ENCODE measurements at regions not wholly inside any gene's neighbourhood (a gene's known extent, or its start where the extent isn't known, plus 50 kb on each side); places are given as distances from the start of the nearest gene placed in this dataset.
A peak's percentile ranks its signal among the peaks of the same experiment; 100 is the strongest.

DNA sequence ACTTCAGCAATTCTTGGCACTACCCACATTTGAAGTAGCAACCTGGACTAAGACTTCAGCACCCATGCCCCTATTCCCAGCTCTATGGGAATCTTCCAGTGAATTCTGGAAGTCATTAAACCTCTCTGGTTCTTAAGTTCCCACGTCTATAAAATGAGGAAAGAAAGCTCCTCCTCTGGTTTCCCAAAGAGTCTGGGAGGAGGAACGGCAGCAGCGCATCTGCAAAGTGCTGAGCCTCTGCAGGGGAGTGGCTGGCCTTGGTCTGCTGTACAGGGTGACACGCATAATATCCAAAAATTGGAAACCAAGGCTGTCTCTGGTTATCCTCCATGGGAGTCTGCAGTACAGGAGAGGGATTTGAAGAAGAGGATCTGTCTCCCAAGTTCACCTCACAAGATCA, 73.6 kb upstream of the TP53I11 start:
- H3K27me3 ChIP-seq (ENCODE audit: insufficient read depth, poor library complexity, severe bottlenecking), result peaks cover 2% of the 10 kb centered on the region
- TF ChIP-seq, protein P1, sequence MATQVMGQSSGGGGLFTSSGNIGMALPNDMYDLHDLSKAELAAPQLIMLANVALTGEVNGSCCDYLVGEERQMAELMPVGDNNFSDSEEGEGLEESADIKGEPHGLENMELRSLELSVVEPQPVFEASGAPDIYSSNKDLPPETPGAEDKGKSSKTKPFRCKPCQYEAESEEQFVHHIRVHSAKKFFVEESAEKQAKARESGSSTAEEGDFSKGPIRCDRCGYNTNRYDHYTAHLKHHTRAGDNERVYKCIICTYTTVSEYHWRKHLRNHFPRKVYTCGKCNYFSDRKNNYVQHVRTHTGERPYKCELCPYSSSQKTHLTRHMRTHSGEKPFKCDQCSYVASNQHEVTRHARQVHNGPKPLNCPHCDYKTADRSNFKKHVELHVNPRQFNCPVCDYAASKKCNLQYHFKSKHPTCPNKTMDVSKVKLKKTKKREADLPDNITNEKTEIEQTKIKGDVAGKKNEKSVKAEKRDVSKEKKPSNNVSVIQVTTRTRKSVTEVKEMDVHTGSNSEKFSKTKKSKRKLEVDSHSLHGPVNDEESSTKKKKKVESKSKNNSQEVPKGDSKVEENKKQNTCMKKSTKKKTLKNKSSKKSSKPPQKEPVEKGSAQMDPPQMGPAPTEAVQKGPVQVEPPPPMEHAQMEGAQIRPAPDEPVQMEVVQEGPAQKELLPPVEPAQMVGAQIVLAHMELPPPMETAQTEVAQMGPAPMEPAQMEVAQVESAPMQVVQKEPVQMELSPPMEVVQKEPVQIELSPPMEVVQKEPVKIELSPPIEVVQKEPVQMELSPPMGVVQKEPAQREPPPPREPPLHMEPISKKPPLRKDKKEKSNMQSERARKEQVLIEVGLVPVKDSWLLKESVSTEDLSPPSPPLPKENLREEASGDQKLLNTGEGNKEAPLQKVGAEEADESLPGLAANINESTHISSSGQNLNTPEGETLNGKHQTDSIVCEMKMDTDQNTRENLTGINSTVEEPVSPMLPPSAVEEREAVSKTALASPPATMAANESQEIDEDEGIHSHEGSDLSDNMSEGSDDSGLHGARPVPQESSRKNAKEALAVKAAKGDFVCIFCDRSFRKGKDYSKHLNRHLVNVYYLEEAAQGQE (IDR thresholded peaks at IDR 0.05; ENCODE audit: insufficient replicate concordance, low read depth), result no peak
- TF ChIP-seq, protein P2, sequence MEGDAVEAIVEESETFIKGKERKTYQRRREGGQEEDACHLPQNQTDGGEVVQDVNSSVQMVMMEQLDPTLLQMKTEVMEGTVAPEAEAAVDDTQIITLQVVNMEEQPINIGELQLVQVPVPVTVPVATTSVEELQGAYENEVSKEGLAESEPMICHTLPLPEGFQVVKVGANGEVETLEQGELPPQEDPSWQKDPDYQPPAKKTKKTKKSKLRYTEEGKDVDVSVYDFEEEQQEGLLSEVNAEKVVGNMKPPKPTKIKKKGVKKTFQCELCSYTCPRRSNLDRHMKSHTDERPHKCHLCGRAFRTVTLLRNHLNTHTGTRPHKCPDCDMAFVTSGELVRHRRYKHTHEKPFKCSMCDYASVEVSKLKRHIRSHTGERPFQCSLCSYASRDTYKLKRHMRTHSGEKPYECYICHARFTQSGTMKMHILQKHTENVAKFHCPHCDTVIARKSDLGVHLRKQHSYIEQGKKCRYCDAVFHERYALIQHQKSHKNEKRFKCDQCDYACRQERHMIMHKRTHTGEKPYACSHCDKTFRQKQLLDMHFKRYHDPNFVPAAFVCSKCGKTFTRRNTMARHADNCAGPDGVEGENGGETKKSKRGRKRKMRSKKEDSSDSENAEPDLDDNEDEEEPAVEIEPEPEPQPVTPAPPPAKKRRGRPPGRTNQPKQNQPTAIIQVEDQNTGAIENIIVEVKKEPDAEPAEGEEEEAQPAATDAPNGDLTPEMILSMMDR (IDR thresholded peaks at IDR 0.05; ENCODE audit: insufficient read depth, low read length), result no peak
- TF ChIP-seq GABPA (IDR thresholded peaks at IDR 0.05; ENCODE audit: low read depth) (no peak), SPI1 (IDR thresholded peaks at IDR 0.05; ENCODE audit: borderline replicate concordance, low read depth) (no peak), POLR2AphosphoS5 (IDR thresholded peaks at IDR 0.05; ENCODE audit: low read depth) (no peak)
- no peak for DNase-seq (ENCODE audit: low read depth in 1 of 2, low spot score in 1 of 2)
- no peak overlapping the region for H3K4me3 ChIP-seq (replicated peaks; ENCODE audit: insufficient read depth, low read length)
- H3K27ac ChIP-seq (replicated peaks), result no peak overlapping the region

DNA sequence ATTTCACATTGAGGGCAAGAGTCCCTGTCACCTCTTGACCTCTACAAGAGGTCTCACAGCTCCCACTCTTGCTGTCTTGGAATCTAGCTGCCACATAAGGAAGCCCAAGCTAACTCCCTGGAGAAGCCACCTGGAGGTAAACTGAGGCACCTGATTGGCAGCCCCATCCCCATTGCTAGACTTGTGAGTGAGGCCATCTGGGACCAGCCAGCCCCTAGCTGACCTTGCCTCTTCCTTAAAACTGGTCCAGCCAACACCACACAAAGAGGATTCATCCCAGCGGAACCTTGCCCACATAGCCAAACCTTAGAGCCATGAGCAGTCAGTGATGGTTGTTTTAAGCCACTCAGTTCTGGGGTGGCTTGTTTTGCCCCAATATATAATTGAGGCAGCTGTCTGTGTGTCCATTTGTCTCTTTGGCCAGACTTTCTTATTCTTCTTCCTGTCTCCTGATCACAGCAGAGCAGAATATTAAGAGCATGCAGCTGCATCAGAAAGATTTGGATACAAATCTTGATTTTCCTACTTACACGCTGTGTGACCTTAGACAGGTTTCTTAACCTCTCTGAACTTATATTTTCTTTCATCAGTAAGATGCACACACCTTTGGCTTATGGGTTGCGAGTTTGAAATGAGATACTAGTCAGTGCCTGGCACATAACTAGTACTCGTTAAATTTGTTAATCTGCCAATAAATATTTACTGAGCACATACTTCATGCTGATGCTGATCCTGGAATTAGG, 74.3 kb upstream of the TP53I11 start:
- H3K4me3 ChIP-seq (replicated peaks; ENCODE audit: insufficient read depth, low read length), result no peak overlapping the region
- TF ChIP-seq, protein P2 (IDR thresholded peaks at IDR 0.05; ENCODE audit: insufficient read depth, low read length), result no peak
- TF ChIP-seq, protein P1 (IDR thresholded peaks at IDR 0.05; ENCODE audit: insufficient replicate concordance, low read depth), result no peak
- TF ChIP-seq POLR2AphosphoS5 (IDR thresholded peaks at IDR 0.05; ENCODE audit: low read depth), result no peak
- TF ChIP-seq SPI1 (IDR thresholded peaks at IDR 0.05; ENCODE audit: borderline replicate concordance, low read depth), result no peak
- no peak for DNase-seq (ENCODE audit: low read depth in 1 of 2, low spot score in 1 of 2)
- peaks cover 2% of the 10 kb centered on the region for H3K27me3 ChIP-seq (ENCODE audit: insufficient read depth, poor library complexity, severe bottlenecking)
- H3K27ac ChIP-seq (replicated peaks), result no peak overlapping the region

DNA sequence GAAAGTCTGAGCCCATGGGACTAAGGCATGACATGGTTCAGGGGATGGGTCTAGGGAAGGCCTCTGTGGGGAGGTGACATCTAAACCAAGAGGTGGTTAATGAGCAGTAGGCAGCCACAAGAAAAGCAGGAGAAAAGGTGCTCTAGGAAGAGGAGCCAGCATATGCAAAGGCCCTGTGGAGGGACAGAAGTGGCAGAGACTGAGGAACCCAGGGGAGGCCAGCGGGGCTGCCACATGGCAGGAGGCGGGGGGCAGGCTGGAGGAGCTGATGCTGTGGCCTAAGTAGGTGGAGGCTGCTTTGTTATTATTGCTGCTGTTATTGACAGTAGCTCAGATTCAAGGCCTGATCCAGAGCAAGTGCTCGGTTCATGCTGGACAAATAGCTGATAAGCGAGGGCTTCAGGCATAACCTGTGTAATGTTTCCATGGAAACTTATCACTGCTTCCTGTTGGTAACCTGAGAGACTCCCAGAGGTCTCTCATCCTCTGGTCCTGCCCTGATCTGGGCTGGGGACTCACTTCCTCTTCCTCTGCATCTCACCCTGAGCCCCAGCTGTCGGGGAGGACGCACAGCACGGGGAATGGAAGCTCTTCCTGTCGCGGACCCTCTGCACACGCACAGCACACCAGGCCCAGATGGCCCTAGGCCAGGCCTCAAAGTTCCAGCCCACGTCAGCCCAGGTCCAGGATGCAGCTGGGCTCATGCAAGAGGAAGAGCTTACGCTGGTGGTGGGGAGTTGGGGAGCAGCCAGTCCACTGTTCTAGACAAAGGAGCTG, 75.2 kb upstream of the TP53I11 start:
- peak; percentile 23 to 77 for DNase-seq (ENCODE audit: low read depth in 1 of 2, low spot score in 1 of 2)
- H3K27me3 ChIP-seq (ENCODE audit: insufficient read depth, poor library complexity, severe bottlenecking), result peaks cover 2% of the 10 kb centered on the region
- no peak overlapping the region for H3K27ac ChIP-seq (replicated peaks)
- TF ChIP-seq SPI1 (IDR thresholded peaks at IDR 0.05; ENCODE audit: borderline replicate concordance, low read depth), result peak; percentile 79; the same call in 1 of the 2 replicates
- no peak for TF ChIP-seq POLR2AphosphoS5 (IDR thresholded peaks at IDR 0.05; ENCODE audit: low read depth)
- H3K4me3 ChIP-seq (replicated peaks; ENCODE audit: insufficient read depth, low read length), result no peak overlapping the region

DNA sequence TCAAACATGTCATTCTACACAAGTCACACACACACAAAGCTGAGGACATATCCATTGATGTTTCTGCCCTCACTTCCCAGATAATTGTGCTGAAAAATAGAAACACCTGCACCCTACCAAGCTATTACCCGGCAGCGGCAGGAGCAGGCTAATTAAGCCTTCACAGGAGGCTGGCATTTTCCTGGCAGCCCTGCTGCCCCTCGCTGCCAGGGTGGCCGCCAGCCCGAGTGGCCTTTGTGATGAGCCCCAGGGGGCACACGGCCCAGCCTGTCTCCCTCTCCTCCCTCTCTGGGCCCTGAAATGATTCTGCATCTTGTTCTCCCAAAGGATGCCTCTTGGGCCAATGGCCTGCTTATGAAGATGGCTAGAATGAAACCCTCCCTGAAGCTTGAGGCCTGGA, 76.2 kb upstream of the TP53I11 start:
- Histone ChIP-seq H3K27ac (replicated peaks) (no peak overlapping the region), H3K4me3 (replicated peaks; ENCODE audit: insufficient read depth, low read length) (no peak overlapping the region), H3K27me3 (ENCODE audit: insufficient read depth, poor library complexity, severe bottlenecking) (peaks cover 2% of the 10 kb centered on the region)
- TF ChIP-seq POLR2AphosphoS5 (IDR thresholded peaks at IDR 0.05; ENCODE audit: low read depth) (no peak), SPI1 (IDR thresholded peaks at IDR 0.05; ENCODE audit: borderline replicate concordance, low read depth) (no peak)
- TF ChIP-seq, protein P1 (IDR thresholded peaks at IDR 0.05; ENCODE audit: insufficient replicate concordance, low read depth), result no peak
- no peak for DNase-seq (ENCODE audit: low read depth in 1 of 2, low spot score in 1 of 2)

All from HL-60 (cell line).